MM.1S (cell line): ENCODE measurements at regions not wholly inside any gene's neighbourhood (a gene's known extent, or its start where the extent isn't known, plus 50 kb on each side); places are given as distances from the start of the nearest gene placed in this dataset.

Experiments used
- CTCF ChIP-seq: fragments of 300-600 bp; sonication (generic); IDR thresholded peaks from 2 replicates; pipeline ENCODE4 v1.5.1; 2016; ENCODE audit warnings: antibody characterized with exemption, low read length, mixed read lengths
- EZH2phosphoT487 ChIP-seq: fragments of 300-600 bp; sonication (generic); IDR thresholded peaks from 2 replicates; pipeline ENCODE4 v1.6.1; 2018; ENCODE audit warnings: antibody characterized with exemption, low read length

- TF ChIP-seq CTCF (no peak), EZH2phosphoT487 (no peak)
These were observed 116.3 kb upstream of the TCF21 start for GRCh38 chr6:133772567-133772966.
